Erythroblast (primary cell): ENCODE measurements at regions not wholly inside any gene's neighbourhood (a gene's known extent, or its start where the extent isn't known, plus 50 kb on each side); places are given as distances from the start of the nearest gene placed in this dataset.

ENCODE experiments used
- GATA1 ChIP-seq: IDR thresholded peaks from 2 replicates; pipeline ENCODE4 v1.6.1; 2011; ENCODE audit warnings: low read depth, mild to moderate bottlenecking, control low read depth, low read length, moderate library complexity
- POLR2A ChIP-seq: IDR thresholded peaks from 2 replicates; pipeline ENCODE4 v1.6.1; 2011; ENCODE audit warnings: mild to moderate bottlenecking, low read length

DNA sequence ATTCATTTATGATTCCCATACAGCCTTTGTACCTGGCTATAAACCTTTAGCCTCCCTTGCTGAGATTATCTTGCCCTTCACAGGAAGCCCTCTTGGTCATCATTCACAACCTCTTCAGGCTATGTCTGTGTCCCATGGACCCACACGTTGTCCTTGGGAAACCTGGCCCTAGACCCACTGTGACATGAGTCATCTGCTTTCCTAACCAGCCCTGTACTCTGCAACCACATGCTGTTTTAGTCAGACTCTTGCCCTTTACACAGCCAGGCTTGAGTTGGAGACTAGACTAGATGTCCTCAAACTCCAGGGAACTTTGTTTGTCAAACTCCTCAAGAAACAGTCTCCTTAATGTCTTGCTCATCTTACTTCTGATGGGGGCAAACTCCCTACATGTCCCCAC, 229.3 kb upstream of the ZSWIM2 start:
- TF ChIP-seq POLR2A (no peak), GATA1 (no peak)
